Gastroesophageal sphincter (tissue), 4 donors: ENCODE measurements at regions not wholly inside any gene's neighbourhood (a gene's known extent, or its start where the extent isn't known, plus 50 kb on each side); places are given as distances from the start of the nearest gene placed in this dataset.

Source experiments
- ATAC-seq: fragments of 150-250 bp; one replicate; pipeline ENCODE4 v1.9.1; 2016; ENCODE audit warnings: mild to moderate bottlenecking, moderate library complexity
- H3K27ac ChIP-seq, 4 donors: fragments of 200-600 bp; sonication (generic) in 3 of 4; 1 replicate in 3 of 4; 2 replicates in 1 of 4; pipeline ENCODE4 v1.5.1; 2016 to 2019
- H3K27me3 ChIP-seq: fragments of 200-600 bp; sonication (generic); one replicate; pipeline ENCODE4 v1.5.1; 2019
- H3K36me3 ChIP-seq, 2 donors: fragments of 200-600 bp; sonication (generic); one replicate each; pipeline ENCODE4 v1.5.1; 2019; ENCODE audit warnings: control low read depth in 1 of 2
- H3K4me1 ChIP-seq, 3 donors: fragments of 200-600 bp; sonication (generic); 1 replicate in 2 of 3; 2 replicates in 1 of 3; pipeline ENCODE4 v1.5.1; 2016 to 2019; ENCODE audit warnings: control low read depth in 2 of 3
- H3K4me3 ChIP-seq, 2 donors: fragments of 200-600 bp; sonication (generic); one replicate each; pipeline ENCODE4 v1.5.1; 2019; ENCODE audit warnings: mild to moderate bottlenecking in 1 of 2, moderate library complexity in 1 of 2
- H3K9me3 ChIP-seq, 3 donors: fragments of 200-600 bp; sonication (generic); one replicate each; pipeline ENCODE4 v1.5.1; 2017 to 2019; ENCODE audit warnings: control low read depth in 2 of 3
- CTCF ChIP-seq, 4 experiments: fragments of 200-600 bp in 2 of 4; fragments of 450-650 bp in 2 of 4; sonication (generic) in 1 of 4; IDR thresholded peaks; one replicate each; pipeline ENCODE4 v1.5.1; 2017 to 2019; ENCODE audit warnings: antibody characterized with exemption in 4 of 4, mild to moderate bottlenecking in 2 of 4, moderate library complexity in 2 of 4
- EP300 ChIP-seq: sonication (generic); formaldehyde crosslinking; IDR thresholded peaks from one replicate; pipeline ENCODE4 v1.6.1; 2017; ENCODE audit warnings: antibody characterized with exemption, mild to moderate bottlenecking
- POLR2A ChIP-seq, 2 donors: fragments of 450-650 bp; IDR thresholded peaks; one replicate each; pipeline ENCODE4 v1.6.1; 2017; ENCODE audit warnings: antibody characterized with exemption in 2 of 2, mild to moderate bottlenecking in 2 of 2, moderate library complexity in 1 of 2
- POLR2AphosphoS5 ChIP-seq: sonication (generic); formaldehyde crosslinking; IDR thresholded peaks from one replicate; pipeline ENCODE4 v1.6.1; 2017; ENCODE audit warnings: antibody characterized with exemption
- WGBS, 2 donors: methylation state at CpG; one replicate each; pipeline ENCODE4 v1.1.5; 2018; ENCODE audit warnings: low coverage in 1 of 2; 5-methylcytosine and 5-hydroxymethylcytosine counted together

- Histone ChIP-seq H3K4me3 (no peak overlapping the region), H3K36me3 (no peaks in the 10 kb centered on the region), H3K9me3 (peaks cover 0 to 12% (median 0%) of the 10 kb centered on the region in 3 donors), H3K27ac (no peak overlapping the region), H3K4me1 (no peaks in the 10 kb centered on the region), H3K27me3 (peaks cover 68% of the 10 kb centered on the region)
- 45 to 60% methylated on average over 1 to 5 of the region's 22 CpGs for WGBS, 2 donors
- no peak for TF ChIP-seq CTCF (IDR thresholded peaks at IDR 0.05)
- TF ChIP-seq EP300: no peak
- ATAC-seq: no peak
Measured at GRCh38 chr22:48889887-48890692, 937.6 kb downstream of the BRD1 start.

- H3K9me3 ChIP-seq: peaks cover 0 to 12% (median 0%) of the 10 kb centered on the region in 3 donors
- H3K4me1 ChIP-seq: no peaks in the 10 kb centered on the region
- peaks cover 68% of the 10 kb centered on the region for H3K27me3 ChIP-seq
- ATAC-seq: no peak
- 88% methylated on average over 6 to 9 of the region's 14 CpGs for WGBS, 2 donors
- H3K27ac ChIP-seq: no peak overlapping the region
- H3K4me3 ChIP-seq: no peak overlapping the region
- H3K36me3 ChIP-seq: no peaks in the 10 kb centered on the region
- TF ChIP-seq CTCF (IDR thresholded peaks at IDR 0.05): no peak
- TF ChIP-seq POLR2AphosphoS5: no peak
- TF ChIP-seq POLR2A (IDR thresholded peaks at IDR 0.05): no peak
- TF ChIP-seq EP300: no peak
Measured at GRCh38 chr22:48889209-48889830, 938.4 kb downstream of the BRD1 start.

- Histone ChIP-seq H3K4me3 (no peak overlapping the region), H3K36me3 (no peaks in the 10 kb centered on the region), H3K27me3 (peaks cover 65% of the 10 kb centered on the region), H3K9me3 (peaks cover 0 to 12% (median 0%) of the 10 kb centered on the region in 3 donors), H3K4me1 (no peaks in the 10 kb centered on the region), H3K27ac (no peak overlapping the region)
- TF ChIP-seq POLR2AphosphoS5 (no peak), POLR2A (IDR thresholded peaks at IDR 0.05) (no peak), CTCF (IDR thresholded peaks at IDR 0.05) (no peak), EP300 (no peak)
- WGBS, 2 donors: 80 to 86% methylated on average over 6 to 11 of the region's 14 CpGs
- no peak for ATAC-seq
Measured at GRCh38 chr22:48888466-48889208, 939.0 kb downstream of the BRD1 start.

- Histone ChIP-seq H3K27ac (no peak overlapping the region), H3K4me3 (no peak overlapping the region), H3K9me3 (peaks cover 0 to 12% (median 0%) of the 10 kb centered on the region in 3 donors), H3K36me3 (no peaks in the 10 kb centered on the region), H3K4me1 (no peaks in the 10 kb centered on the region), H3K27me3 (peaks cover 69% of the 10 kb centered on the region)
- no peak for ATAC-seq
- TF ChIP-seq POLR2A (IDR thresholded peaks at IDR 0.05): no peak
- no peak for TF ChIP-seq EP300
- TF ChIP-seq POLR2AphosphoS5: no peak
- no peak for TF ChIP-seq CTCF (IDR thresholded peaks at IDR 0.05)
- 90 to 92% methylated on average over 3 of the region's 3 CpGs for WGBS, 2 donors
Measured at GRCh38 chr22:48887394-48888332, 940.0 kb downstream of the BRD1 start.
